ENCODE measurements at regions not wholly inside any gene's neighbourhood (a gene's known extent, or its start where the extent isn't known, plus 50 kb on each side); places are given as distances from the start of the nearest gene placed in this dataset.

DNA sequence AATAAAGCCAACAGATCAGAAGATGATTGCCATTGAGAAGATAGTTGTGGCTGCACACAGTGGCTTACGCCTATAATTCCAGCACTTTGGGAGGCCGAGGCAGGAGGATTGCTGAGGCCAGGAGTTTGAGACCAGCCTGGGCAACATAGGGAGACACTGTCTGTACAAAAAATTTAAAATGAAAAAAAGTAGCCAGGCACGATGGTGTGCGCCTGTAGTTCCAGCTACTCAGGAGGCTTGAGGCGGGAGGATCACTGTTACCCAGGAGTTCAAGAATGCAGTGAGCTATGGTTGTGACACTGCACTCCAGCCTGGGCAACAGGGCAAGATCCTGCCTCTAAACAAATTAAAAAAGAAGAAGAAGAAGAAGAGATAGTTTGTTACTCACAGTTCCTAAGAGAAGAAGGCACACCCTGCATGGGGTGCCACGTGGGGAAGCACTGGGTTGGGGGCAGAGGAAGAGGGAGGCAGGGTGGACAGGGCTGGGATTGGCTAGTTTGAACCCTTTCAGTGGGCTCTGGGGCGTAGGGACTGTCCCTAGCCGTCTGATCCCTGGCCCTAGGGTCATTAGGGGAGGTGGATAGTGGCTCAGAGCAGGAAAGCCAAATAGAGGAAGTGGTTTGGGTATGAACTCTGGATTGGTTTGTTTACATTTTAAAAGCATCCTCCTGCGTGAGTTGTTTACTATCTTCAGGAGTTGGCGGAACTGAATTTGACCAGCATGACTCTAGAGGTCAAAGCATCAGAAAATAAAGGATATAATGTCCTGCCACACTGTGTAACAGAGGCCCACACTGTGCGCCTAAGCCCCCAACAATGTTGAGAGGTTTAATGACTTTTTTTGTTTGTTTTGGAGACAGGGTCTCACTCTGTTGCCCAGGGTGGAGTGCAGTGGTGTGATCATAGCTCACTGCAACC is 60.5 kb upstream of the MEDAG start:
- TF ChIP-seq POLR2A (IDR thresholded peaks at IDR 0.05; ENCODE audit: low read length) (no peak), GATA1 (IDR thresholded peaks at IDR 0.05; ENCODE audit: low read depth, low read length) (no peak)
